Progenitor cell of endocrine pancreas (in vitro differentiated cells): ENCODE measurements at regions not wholly inside any gene's neighbourhood (a gene's known extent, or its start where the extent isn't known, plus 50 kb on each side); places are given as distances from the start of the nearest gene placed in this dataset.
A peak's percentile ranks its signal among the peaks of the same experiment; 100 is the strongest.

Source experiments
- DNase-seq: peaks from one replicate; pipeline ENCODE4 v3.0.0; 2021; ENCODE audit warnings: low spot score; ENCODE audit not compliant: unreplicated experiment
- H3K27ac Mint-ChIP-seq: 2 replicates; pipeline ENCODE4 v1.8.0; 2021; ENCODE audit warnings: mild to moderate bottlenecking, moderate library complexity, mixed read lengths
- H3K27me3 Mint-ChIP-seq: 2 replicates; pipeline ENCODE4 v1.8.0; 2021; ENCODE audit warnings: mixed read lengths
- H3K36me3 Mint-ChIP-seq: 2 replicates; pipeline ENCODE4 v1.8.0; 2022; ENCODE audit warnings: mixed read lengths; ENCODE audit not compliant: insufficient read depth
- H3K4me1 Mint-ChIP-seq: 2 replicates; pipeline ENCODE4 v1.8.0; 2021; ENCODE audit warnings: low read depth, mixed read lengths
- H3K4me3 Mint-ChIP-seq: 2 replicates; pipeline ENCODE4 v1.8.0; 2021; ENCODE audit warnings: low read depth, mild to moderate bottlenecking, moderate library complexity, mixed read lengths
- H3K9me3 Mint-ChIP-seq: 2 replicates; pipeline ENCODE4 v1.8.0; 2021; ENCODE audit warnings: low read depth, mixed read lengths
- CTCF ChIP-seq: fragments of 200-600 bp; sonication (generic); IDR thresholded peaks from one replicate; pipeline ENCODE4 v1.5.0; 2021; ENCODE audit warnings: antibody characterized with exemption, mild to moderate bottlenecking; ENCODE audit not compliant: unreplicated experiment

GRCh38 chr17:77356109-77356689 is 215.4 kb downstream of the SEC14L1 start:
- no peak for DNase-seq
- no peaks in the 10 kb centered on the region for H3K4me1 Mint-ChIP-seq
- no peak overlapping the region for H3K4me3 Mint-ChIP-seq
- TF ChIP-seq CTCF: no peak
- H3K9me3 Mint-ChIP-seq: no peaks in the 10 kb centered on the region
- H3K27me3 Mint-ChIP-seq: no peaks in the 10 kb centered on the region
- no peaks in the 10 kb centered on the region for H3K36me3 Mint-ChIP-seq
- no peak overlapping the region for H3K27ac Mint-ChIP-seq

GRCh38 chr17:77356690-77357201 is 216.0 kb downstream of the SEC14L1 start:
- no peaks in the 10 kb centered on the region for H3K9me3 Mint-ChIP-seq
- no peaks in the 10 kb centered on the region for H3K4me1 Mint-ChIP-seq
- H3K27ac Mint-ChIP-seq: peak overlapping the region; percentile 39
- TF ChIP-seq CTCF: no peak
- DNase-seq: no peak
- H3K36me3 Mint-ChIP-seq: no peaks in the 10 kb centered on the region
- H3K27me3 Mint-ChIP-seq: no peaks in the 10 kb centered on the region
- H3K4me3 Mint-ChIP-seq: no peak overlapping the region

- Mint-ChIP-seq H3K9me3 (no peaks in the 10 kb centered on the region), H3K27ac (no peak overlapping the region), H3K36me3 (no peaks in the 10 kb centered on the region), H3K4me1 (peaks cover 8% of the 10 kb centered on the region), H3K4me3 (no peak overlapping the region), H3K27me3 (no peaks in the 10 kb centered on the region)
- DNase-seq: no peak
- no peak for TF ChIP-seq CTCF
These were observed 218.0 kb downstream of the SEC14L1 start for GRCh38 chr17:77358801-77359200.

GRCh38 chr17:77359236-77359635 is 218.5 kb downstream of the SEC14L1 start:
- Mint-ChIP-seq H3K27me3 (no peaks in the 10 kb centered on the region), H3K9me3 (no peaks in the 10 kb centered on the region), H3K4me1 (peaks cover 12% of the 10 kb centered on the region), H3K36me3 (no peaks in the 10 kb centered on the region), H3K4me3 (no peak overlapping the region), H3K27ac (no peak overlapping the region)
- TF ChIP-seq CTCF: no peak
- DNase-seq: no peak

GRCh38 chr17:77361986-77362620 is 221.3 kb downstream of the SEC14L1 start:
- Mint-ChIP-seq H3K27ac (peak overlapping the region; percentile 95), H3K4me3 (no peak overlapping the region), H3K27me3 (no peaks in the 10 kb centered on the region), H3K36me3 (no peaks in the 10 kb centered on the region), H3K9me3 (no peaks in the 10 kb centered on the region), H3K4me1 (peaks cover 38% of the 10 kb centered on the region)
- TF ChIP-seq CTCF: no peak
- DNase-seq: no peak
